GM21786 (cell line): ENCODE measurements at regions not wholly inside any gene's neighbourhood (a gene's known extent, or its start where the extent isn't known, plus 50 kb on each side); places are given as distances from the start of the nearest gene placed in this dataset.

Experiments
- ATAC-seq: cut with Tn5 transposase; IDR thresholded peaks from one replicate; pipeline ENCODE4 v1.9.1; 2021; ENCODE audit not compliant: unreplicated experiment

GRCh38 chr4:133493776-133494175 lies 344.7 kb downstream of the PCDH10 start:
- ATAC-seq = no peak

- ATAC-seq = no peak
Observed at GRCh38 chr4:133493241-133493640, 344.1 kb downstream of the PCDH10 start.

GRCh38 chr4:133484287-133484686 lies 335.2 kb downstream of the PCDH10 start:
- no peak for ATAC-seq

GRCh38 chr4:133483600-133484246 lies 334.6 kb downstream of the PCDH10 start:
- ATAC-seq = no peak

- no peak for ATAC-seq
Observed at GRCh38 chr4:133476063-133476462, 327.0 kb downstream of the PCDH10 start.

- ATAC-seq = no peak
Observed at GRCh38 chr4:133474501-133474900, 325.4 kb downstream of the PCDH10 start.

GRCh38 chr4:133472244-133472643 lies 323.1 kb downstream of the PCDH10 start:
- ATAC-seq = no peak

- ATAC-seq = no peak
Observed at GRCh38 chr4:133467290-133467947, 318.3 kb downstream of the PCDH10 start.

GRCh38 chr4:133465022-133465421 lies 315.9 kb downstream of the PCDH10 start:
- no peak for ATAC-seq

GRCh38 chr4:133464311-133464710 lies 315.2 kb downstream of the PCDH10 start:
- no peak for ATAC-seq

GRCh38 chr4:133452678-133453077 lies 303.6 kb downstream of the PCDH10 start:
- ATAC-seq = no peak

- no peak for ATAC-seq
Observed at GRCh38 chr4:133450813-133451212, 301.7 kb downstream of the PCDH10 start.

GRCh38 chr4:133440404-133440803 lies 291.3 kb downstream of the PCDH10 start:
- ATAC-seq = no peak

GRCh38 chr4:133439830-133440229 lies 290.7 kb downstream of the PCDH10 start:
- ATAC-seq = no peak

- ATAC-seq = no peak
Observed at GRCh38 chr4:133424605-133425004, 275.5 kb downstream of the PCDH10 start.

GRCh38 chr4:133403913-133404312 lies 254.8 kb downstream of the PCDH10 start:
- no peak for ATAC-seq

GRCh38 chr4:133402616-133403015 lies 253.5 kb downstream of the PCDH10 start:
- no peak for ATAC-seq

GRCh38 chr4:133394971-133395627 lies 246.0 kb downstream of the PCDH10 start:
- ATAC-seq = no peak

- ATAC-seq = no peak
Observed at GRCh38 chr4:133390198-133390855, 241.2 kb downstream of the PCDH10 start.

- no peak for ATAC-seq
Observed at GRCh38 chr4:133389029-133389428, 239.9 kb downstream of the PCDH10 start.

- ATAC-seq = no peak
Observed at GRCh38 chr4:133385161-133385954, 236.3 kb downstream of the PCDH10 start.
